ENCODE measurements at regions not wholly inside any gene's neighbourhood (a gene's known extent, or its start where the extent isn't known, plus 50 kb on each side); places are given as distances from the start of the nearest gene placed in this dataset.

DNA sequence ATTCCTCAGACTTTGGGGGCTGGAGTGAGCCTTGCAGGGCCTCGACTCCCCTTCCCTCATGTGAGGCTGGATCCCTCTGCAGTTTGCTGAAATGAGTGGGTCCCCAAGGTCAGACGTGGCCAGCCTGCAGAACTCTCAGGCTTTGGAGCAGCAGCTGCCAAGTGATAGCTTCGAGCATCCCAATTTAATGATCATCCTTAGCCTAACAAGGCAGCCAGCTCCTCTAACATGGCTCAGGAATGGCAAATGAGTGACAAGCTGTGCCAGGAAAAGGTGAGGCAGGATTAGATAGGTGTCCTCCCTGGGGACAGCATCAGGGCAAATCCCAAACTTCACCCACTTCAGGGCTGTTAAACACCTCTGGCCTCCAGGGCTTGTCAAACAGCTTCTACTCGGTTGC lies 130.7 kb upstream of the PWP1 start:
- no peak for TF ChIP-seq CTCF (IDR thresholded peaks at IDR 0.05; ENCODE audit: extremely low read depth in 1 of 2, insufficient read depth in 1 of 2, low read depth in 1 of 2, low read length in 2 of 2)
- no peak for TF ChIP-seq EZH2 (IDR thresholded peaks at IDR 0.05; ENCODE audit: borderline replicate concordance, low read depth, low read length, severe bottlenecking)
- no peak for TF ChIP-seq POLR2AphosphoS5 (IDR thresholded peaks at IDR 0.05; ENCODE audit: insufficient read depth, low read depth, low read length)
- no peak for TF ChIP-seq FOS (IDR thresholded peaks at IDR 0.05; ENCODE audit: borderline replicate concordance, insufficient read depth, low read length)
- no peak for TF ChIP-seq POLR2A (IDR thresholded peaks at IDR 0.05; ENCODE audit: low read depth, low read length)
- TF ChIP-seq JUN (IDR thresholded peaks at IDR 0.05; ENCODE audit: borderline replicate concordance, insufficient read depth, insufficient read length, low read depth) = no peak
